Left forelimb (tissue), 1 donor: ENCODE measurements at regions not wholly inside any gene's neighbourhood (a gene's known extent, or its start where the extent isn't known, plus 50 kb on each side); places are given as distances from the start of the nearest gene placed in this dataset.

Source experiments
- DNase-seq: peaks from one replicate; pipeline ENCODE4 v3.0.0-alpha.2; 2018; ENCODE audit warnings: low spot score

DNA sequence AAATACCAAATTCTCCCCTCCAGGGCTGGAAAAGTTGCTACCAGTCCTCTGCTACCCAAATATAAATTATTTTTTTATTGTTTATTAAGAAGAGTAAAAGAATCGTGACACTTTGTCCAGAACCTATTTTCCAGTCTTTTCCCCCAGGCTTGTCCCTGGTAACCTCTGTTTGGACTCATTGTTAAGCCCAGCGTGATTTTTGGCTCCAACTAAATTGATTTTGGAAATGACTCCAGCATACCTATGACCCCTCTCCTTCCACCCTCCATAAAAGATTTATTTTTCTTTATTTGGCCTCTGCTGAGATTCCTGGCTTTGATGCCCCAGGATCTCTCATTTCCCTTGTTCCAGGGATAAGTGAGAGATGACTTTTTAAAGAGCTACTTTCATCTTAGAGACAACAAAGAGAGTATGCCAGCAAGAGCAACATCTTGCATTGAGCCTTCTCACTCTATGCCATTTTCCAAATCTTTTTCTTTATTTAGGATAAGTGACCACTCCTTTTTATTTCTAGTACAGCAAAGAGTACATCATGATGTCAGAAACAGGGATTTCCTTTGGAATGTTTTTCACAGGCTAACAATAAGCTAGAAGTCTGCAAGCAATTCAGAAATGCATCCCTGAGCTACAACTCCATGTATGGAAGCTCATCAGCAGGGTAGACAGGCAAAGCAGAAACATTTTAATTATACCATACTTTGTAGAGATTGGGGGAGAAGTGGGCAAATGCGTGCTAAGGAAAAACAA lies 75.8 kb downstream of the DAD1 start:
- no peak for DNase-seq

GRCh38 chr14:22512106-22512814 lies 76.8 kb downstream of the DAD1 start:
- DNase-seq, result no peak

GRCh38 chr14:22510527-22511110 lies 78.4 kb downstream of the DAD1 start:
- DNase-seq, result no peak

DNA sequence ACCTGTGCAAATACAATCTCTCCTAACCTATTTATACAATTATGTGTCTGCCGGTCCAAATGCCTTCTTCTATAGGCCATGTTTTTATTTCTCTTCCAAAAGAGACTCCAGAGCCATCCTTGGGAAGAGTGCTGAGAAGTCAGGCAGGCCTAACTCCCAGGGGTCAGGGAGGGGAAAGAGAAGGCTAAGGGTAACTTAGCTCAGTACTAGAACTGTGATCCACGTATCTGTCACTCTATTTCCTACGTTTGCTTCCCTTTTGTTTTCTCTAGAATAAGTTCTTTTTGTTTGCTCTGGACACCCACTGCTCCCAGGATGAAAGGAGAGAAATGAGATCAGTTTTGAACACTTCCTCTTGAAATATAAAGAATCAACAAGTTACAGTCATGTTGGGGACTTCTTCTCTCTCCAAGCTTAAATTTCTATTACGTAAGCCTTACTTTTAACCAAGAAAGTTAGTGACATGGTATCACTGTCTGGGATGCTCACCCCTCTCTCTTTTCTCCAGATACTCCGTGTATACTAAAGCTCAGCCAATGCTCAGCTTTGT lies 79.2 kb downstream of the DAD1 start:
- no peak for DNase-seq

DNA sequence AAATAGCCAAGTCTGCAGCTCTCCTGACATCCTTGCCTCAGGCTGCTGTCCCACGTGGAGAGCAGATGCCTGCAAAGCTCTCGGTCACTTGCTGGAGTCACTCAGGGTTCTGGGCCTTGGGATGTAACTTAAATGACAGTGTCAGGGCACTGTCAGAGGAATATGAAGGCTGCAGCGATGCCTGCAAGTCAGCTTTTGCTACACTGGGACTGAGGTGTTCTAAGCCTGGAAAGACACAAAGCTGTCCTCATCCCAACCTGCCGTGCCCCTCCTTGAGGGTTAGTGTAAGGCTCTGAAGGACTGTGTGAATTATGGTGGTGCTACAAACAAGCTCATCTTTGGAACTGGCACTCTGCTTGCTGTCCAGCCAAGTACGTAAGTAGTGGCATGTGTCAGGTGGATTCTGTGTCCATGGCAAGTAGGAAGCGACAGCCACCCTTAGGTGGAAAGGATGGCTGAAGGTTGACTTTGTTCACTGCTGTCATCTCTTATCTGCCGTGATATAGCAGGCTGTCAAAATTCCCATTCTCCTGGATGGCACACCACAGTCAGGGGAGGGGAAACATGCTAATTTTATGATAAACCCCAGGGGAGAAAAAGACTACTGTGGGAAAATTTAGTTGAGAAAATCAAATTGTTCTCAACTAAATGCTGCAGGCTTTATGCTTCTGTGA lies 79.9 kb downstream of the DAD1 start:
- DNase-seq, result no peak

- no peak for DNase-seq
Observed at GRCh38 chr14:22508662-22509035, 80.4 kb downstream of the DAD1 start.

DNA sequence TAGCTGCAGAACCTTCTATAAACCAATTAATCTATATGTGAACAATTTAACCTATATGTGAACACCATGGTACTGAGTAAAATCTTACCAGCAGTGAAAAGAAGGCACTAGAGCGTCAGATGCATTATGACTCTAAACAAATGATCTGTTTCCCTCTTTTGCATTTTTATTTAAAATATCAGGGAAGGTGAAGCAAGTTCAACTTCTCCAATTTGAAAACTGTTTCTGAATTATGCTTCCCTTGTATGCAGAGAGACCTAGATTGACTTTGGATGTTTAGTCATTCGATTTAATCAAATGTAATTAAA lies 80.9 kb downstream of the DAD1 start:
- no peak for DNase-seq

GRCh38 chr14:22506778-22507351 lies 82.2 kb downstream of the DAD1 start:
- no peak for DNase-seq

DNA sequence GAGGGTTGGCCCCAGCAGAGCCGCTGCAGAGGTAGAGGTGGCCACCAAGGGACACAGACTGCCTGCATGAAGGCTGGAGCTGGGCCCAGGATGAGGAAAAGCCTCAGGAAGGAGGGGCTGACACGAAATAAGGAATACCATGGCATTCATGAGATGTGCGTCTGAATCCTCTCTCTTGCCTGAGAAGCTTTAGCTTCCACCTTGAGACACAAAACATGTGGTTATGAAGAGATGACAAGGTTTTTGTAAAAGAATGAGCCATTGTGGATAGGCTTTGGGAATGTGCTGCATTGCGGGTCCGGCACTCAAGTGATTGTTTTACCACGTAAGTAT lies 82.7 kb downstream of the DAD1 start:
- no peak for DNase-seq

- DNase-seq, result no peak
Observed at GRCh38 chr14:22505697-22506377, 83.2 kb downstream of the DAD1 start.

DNA sequence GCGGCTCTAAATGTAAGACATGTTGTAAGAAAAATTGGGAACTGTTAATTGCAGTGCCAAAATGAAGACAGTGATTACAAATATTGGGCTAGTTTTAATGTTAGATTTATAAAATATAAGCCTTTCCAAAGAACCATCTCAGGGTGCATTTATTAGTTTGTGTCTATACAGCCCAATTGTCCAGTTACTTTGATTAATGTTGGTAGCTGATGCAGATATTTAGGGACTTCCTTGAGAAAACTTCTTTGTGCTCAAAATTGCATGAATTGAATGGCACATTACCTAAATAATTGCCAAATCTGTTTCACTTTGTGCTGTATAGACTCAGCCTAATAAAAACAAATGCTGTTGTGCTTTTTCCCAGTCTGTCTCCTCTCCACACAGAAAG lies 83.7 kb downstream of the DAD1 start:
- DNase-seq, result no peak

GRCh38 chr14:22502551-22502950 lies 86.5 kb downstream of the DAD1 start:
- DNase-seq, result no peak

GRCh38 chr14:22502007-22502406 lies 87.0 kb downstream of the DAD1 start:
- DNase-seq, result no peak

DNA sequence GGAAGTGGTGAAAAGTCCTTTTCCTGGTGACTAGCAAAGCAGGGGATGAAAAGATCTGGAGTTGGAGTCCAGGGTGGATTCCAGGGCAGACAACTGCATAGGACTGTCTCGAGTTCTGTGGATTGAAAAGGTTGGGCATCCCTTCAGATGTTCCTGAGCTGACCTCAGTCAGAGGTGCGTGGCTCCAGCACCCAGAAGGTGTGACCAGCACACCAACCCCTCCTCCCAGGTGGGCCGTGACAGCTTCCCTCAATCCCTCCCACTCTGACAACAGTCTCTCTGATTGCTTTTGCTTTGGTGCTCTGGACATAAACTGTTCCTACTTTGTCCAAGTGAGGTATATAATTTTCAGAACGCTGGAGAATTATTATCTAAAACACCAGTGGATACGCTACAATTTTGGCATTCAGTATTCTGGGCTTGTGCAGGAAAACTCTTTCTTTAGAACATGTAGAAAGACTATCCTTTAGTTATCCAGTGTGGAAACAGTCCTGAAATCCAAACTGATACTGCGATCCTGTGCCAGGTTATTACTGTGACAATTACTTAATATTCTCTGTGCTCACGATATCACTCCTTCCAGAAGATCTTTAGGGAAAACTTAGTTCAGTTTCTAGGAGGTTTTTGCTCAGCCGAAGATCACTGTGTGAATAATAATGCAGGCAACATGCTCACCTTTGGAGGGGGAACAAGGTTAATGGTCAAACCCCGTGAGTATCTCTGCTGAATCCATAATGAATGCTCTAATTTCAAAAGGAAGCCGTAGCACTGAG lies 87.9 kb downstream of the DAD1 start:
- DNase-seq, result no peak

DNA sequence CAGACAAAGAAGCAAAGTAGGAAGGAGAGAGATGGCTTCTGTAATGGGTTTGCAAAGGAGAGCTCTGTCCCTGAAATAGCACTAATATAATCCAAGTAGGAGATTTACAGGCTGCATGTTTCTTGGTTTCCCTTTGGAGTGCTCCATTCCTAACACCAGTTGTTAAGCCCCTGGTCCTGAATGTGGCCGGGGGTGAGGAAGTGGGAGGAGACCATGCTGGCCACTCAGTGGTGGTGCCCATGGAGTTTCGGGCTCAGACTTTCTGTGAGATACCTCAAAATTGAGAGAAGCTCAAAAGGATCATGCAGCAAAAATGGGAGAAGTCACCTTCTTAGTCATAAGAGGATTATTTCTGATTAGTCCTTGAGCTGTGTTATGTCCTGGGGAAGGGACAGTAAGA lies 88.5 kb downstream of the DAD1 start:
- no peak for DNase-seq

GRCh38 chr14:22497671-22498093 lies 91.3 kb downstream of the DAD1 start:
- no peak for DNase-seq

DNA sequence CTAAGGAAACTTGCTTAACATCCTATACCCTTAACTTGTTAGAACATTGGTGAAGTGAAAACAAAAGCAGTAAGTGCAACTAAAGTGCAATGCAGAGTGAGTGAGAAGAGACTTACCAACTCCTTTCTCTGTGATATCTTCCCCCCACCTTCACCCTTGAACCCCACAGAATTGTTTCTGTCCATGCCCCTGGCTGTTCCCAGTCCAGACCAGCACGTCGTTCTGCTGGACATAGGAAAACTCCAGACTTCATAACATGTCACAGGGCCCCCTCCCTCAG lies 91.9 kb downstream of the DAD1 start:
- no peak for DNase-seq

DNA sequence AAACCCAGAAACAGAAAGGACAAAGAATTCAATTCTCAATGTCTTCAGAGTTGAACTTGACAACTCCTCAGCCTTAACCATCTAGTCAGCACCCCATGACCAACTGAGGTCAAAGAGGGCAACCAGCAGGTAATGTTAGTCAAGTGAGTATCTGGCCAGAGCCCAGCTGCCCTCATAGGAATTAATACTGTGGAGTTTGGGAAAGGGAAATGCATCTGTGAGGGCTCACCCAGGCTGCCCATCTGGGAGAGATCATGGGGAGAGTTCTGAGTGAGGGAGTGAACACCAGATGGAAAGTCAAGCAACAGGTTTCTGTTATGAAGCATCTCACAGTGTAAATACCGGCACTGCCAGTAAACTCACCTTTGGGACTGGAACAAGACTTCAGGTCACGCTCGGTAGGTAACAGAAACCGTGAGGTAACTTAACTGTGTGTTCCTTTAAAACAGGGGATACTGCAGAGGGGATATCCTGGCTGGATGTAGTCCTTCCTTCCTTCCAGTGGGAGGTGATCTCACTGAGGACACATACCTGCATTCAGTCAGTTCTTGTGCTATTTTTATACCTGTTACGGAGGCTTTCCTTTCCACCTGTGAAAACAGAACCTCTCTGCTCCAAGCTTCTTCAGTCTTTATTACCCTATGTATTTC lies 94.4 kb downstream of the DAD1 start:
- no peak for DNase-seq

DNA sequence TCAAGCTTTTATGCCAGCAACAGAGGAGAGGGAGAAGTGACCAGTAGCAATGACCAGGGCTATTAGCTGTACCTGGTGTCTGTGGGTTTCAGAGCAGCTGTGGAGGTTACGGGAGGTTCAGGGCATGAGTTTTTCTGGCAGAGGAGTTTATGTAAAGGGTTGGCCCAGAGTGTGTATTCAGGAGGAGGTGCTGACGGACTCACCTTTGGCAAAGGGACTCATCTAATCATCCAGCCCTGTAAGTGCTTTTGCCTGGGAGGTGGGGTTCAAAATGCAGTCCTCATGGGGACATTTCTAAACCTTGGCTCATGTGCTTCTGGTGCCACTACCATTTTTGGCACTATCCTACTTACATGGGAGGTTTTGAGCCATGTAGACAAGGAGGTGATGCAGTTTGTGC lies 95.3 kb downstream of the DAD1 start:
- no peak for DNase-seq

DNA sequence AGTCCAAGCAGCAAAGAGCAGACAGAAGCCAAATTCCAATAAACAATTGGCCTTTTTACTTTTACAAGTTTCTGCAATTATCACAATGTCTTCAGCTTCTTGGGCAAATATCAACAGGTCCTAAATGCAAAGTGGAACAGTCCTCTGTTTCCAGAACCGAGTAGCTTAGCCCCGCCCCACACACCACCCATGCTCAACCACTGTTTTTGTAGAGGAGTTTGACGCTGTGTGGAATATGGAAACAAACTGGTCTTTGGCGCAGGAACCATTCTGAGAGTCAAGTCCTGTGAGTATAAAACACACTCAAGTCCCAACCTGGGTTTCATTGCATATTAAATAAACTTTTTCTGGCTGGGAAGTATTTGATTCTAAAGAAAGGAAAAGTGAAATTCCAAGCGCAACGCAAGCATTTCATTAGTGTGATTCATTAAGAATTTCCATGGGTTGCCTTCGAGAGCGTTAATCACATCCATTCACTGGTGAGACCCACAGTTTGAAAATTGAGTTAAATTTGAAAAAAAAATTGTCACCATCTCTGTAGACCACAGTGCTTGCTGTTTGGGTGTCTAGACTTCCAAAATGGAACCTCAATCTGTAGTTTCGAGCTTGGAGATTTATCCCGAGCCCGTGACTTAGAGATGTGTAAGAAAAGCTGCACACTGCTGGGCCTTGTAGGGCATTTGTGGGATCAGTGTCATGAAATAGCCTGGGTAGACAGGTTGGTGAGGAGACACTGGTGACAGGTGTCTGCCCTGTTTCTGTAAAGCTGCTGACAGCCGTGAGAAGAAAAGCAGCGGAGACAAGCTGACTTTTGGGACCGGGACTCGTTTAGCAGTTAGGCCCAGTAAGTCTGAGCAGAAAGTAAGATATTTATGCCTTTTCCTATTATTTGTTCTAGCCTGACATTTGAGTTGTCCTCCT lies 96.1 kb downstream of the DAD1 start:
- no peak for DNase-seq
